Stomach (tissue), 8 donors: ENCODE measurements at regions not wholly inside any gene's neighbourhood (a gene's known extent, or its start where the extent isn't known, plus 50 kb on each side); places are given as distances from the start of the nearest gene placed in this dataset.

Experiments
- DNase-seq, 2 donors: peaks; one replicate each; pipeline versions ENCODE4 v3.0.0 to v3.0.0-alpha.2; 2013 to 2019
- H3K27ac ChIP-seq, 5 donors: fragments of 200-600 bp in 4 of 5; sonication (generic) in 4 of 5; one replicate each; pipeline ENCODE4 v1.5.1; 2013 to 2019; ENCODE audit warnings: mild to moderate bottlenecking in 1 of 5, moderate library complexity in 1 of 5
- H3K27me3 ChIP-seq, 3 donors: fragments of 200-600 bp; sonication (generic); one replicate each; pipeline ENCODE4 v1.5.1; 2017 to 2019; ENCODE audit warnings: mixed run types in 1 of 3
- H3K36me3 ChIP-seq, 4 donors: fragments of 200-600 bp; sonication (generic); 1 replicate in 3 of 4; 2 replicates in 1 of 4; pipeline ENCODE4 v1.5.1; 2016 to 2019
- H3K4me1 ChIP-seq, 4 donors: fragments of 200-600 bp; sonication (generic); one replicate each; pipeline ENCODE4 v1.5.1; 2016 to 2019
- H3K4me3 ChIP-seq, 4 donors: fragments of 200-600 bp; sonication (generic) in 3 of 4; one replicate each; pipeline ENCODE4 v1.5.1; 2016 to 2019; ENCODE audit warnings: mild to moderate bottlenecking in 1 of 4
- H3K9me3 ChIP-seq, 4 donors: fragments of 200-600 bp; sonication (generic); one replicate each; pipeline ENCODE4 v1.5.1; 2016 to 2019
- CTCF ChIP-seq, 7 experiments: fragments of 450-650 bp in 4 of 7; fragments of 200-600 bp in 3 of 7; sonication (generic) in 3 of 7; IDR thresholded peaks; one replicate each; pipeline ENCODE4 v1.5.1; 2016 to 2019; ENCODE audit warnings: antibody characterized with exemption in 7 of 7, control low read depth in 2 of 7, mild to moderate bottlenecking in 1 of 7
- EP300 ChIP-seq: sonication (generic); formaldehyde crosslinking; IDR thresholded peaks from one replicate; pipeline ENCODE4 v1.6.1; 2017; ENCODE audit warnings: antibody characterized with exemption
- POLR2A ChIP-seq, 4 donors: fragments of 450-650 bp; IDR thresholded peaks; one replicate each; pipeline ENCODE4 v1.6.1; 2016; ENCODE audit warnings: antibody characterized with exemption in 4 of 4, control low read depth in 2 of 4, mild to moderate bottlenecking in 1 of 4, moderate library complexity in 1 of 4
- POLR2AphosphoS5 ChIP-seq, 3 donors: sonication (generic); formaldehyde crosslinking; IDR thresholded peaks; one replicate each; pipeline ENCODE4 v1.6.1; 2016; ENCODE audit warnings: antibody characterized with exemption in 3 of 3
- WGBS, 5 donors: extraction: QIAGEN DNeasy Blood & Tissue Kit in 3 of 5; methylation state at CpG; one replicate each; pipeline versions ENCODE4 v1.1.5 to v1.1.7; 2013 to 2018; 5-methylcytosine and 5-hydroxymethylcytosine counted together
- intact Hi-C: fragments of 100-400 bp; cut with DNase I; formaldehyde crosslinking; loops from one replicate; pipeline ENCODE4 v1.15.1; 2023; ENCODE audit warnings: low total_unique reads
- small RNA-seq, 4 donors: library from RNA; depleted of rRNA; stranded (forward); fragments of <200 nt; gene quantifications; one replicate each; pipeline ENCODE3, GENCODE V24; 2016
- donor health status: healthy with polysubstance abuse.
- donor health status: Bipolar disorder and iron deficiency.
- donor health status: healthy.

DNA sequence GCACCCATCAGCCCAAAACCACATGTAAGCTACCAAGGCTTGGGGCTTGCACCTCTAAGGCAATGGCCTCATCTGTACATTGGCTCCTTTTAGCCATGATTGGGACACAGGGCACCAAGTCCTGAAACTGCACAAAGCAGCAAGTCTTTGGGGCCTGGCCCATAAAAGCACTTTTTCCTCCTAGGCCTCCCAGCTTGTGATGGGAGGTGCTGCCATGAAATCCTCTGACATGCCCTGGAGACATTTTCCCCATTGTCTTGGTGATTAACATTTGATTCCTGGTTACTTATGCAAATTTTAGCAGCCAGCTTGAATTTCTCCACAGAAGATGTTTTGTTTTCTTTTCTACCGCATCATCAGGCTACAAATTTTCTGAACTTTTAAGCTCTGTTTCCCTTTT lies 58.5 kb upstream of the PABPC4L start:
- DNase-seq, result no peak
- Histone ChIP-seq H3K9me3 (peaks cover 0 to 12% (median 0%) of the 10 kb centered on the region in 4 donors), H3K36me3 (no peaks in the 10 kb centered on the region), H3K4me3 (no peak overlapping the region), H3K4me1 (no peaks in the 10 kb centered on the region), H3K27me3 (no peaks in the 10 kb centered on the region), H3K27ac (no peak overlapping the region)
- WGBS, 5 donors, result 74 to 100% (median 93%) methylated on average over 1 of the region's 1 CpG
- TF ChIP-seq POLR2AphosphoS5 (IDR thresholded peaks at IDR 0.05), result no peak
- TF ChIP-seq CTCF (IDR thresholded peaks at IDR 0.05), result no peak
- TF ChIP-seq POLR2A (IDR thresholded peaks at IDR 0.05), result no peak
- TF ChIP-seq EP300, result no peak
- intact Hi-C loops, result no loop called here

Small RNAs in the stretch of these regions (small RNA-seq; reads per million reads assigned to genes)
- gene AC104619.4 (0 reads per million in 4 donors), gene RF00026 (0 reads per million in 4 donors)
